Ammon's horn (tissue), 1 donor: ENCODE measurements at regions not wholly inside any gene's neighbourhood (a gene's known extent, or its start where the extent isn't known, plus 50 kb on each side); places are given as distances from the start of the nearest gene placed in this dataset.

Source experiments
- DNase-seq: peaks from one replicate; pipeline ENCODE4 v3.0.0-alpha.2; 2016; ENCODE audit warnings: low spot score

GRCh38 chr6:122524056-122524455 is 52.4 kb upstream of the SERINC1 start:
- DNase-seq, result no peak

GRCh38 chr6:122530440-122531046 is 58.9 kb upstream of the SERINC1 start:
- DNase-seq, result peak; percentile 66

GRCh38 chr6:122548281-122548680 is 61.9 kb upstream of the PKIB start:
- no peak for DNase-seq

GRCh38 chr6:122548820-122549219 is 61.4 kb upstream of the PKIB start:
- DNase-seq, result no peak

- DNase-seq, result peak; percentile 24
Observed at GRCh38 chr6:122553697-122554096, 56.5 kb upstream of the PKIB start.

- DNase-seq, result no peak
Observed at GRCh38 chr6:122555561-122555960, 54.6 kb upstream of the PKIB start.

GRCh38 chr6:122558080-122558479 is 52.1 kb upstream of the PKIB start:
- DNase-seq, result no peak
